Right atrium auricular region (tissue), 2 donors: ENCODE measurements at regions not wholly inside any gene's neighbourhood (a gene's known extent, or its start where the extent isn't known, plus 50 kb on each side); places are given as distances from the start of the nearest gene placed in this dataset.

Experiments
- DNase-seq: peaks from one replicate; pipeline ENCODE4 v3.0.0-alpha.2; 2019; ENCODE audit warnings: low spot score
- H3K27ac ChIP-seq, 2 donors: fragments of 200-600 bp; sonication (generic); 1 replicate in 1 of 2; 2 replicates in 1 of 2; pipeline ENCODE4 v1.5.1; 2016 to 2019
- H3K27me3 ChIP-seq, 2 donors: fragments of 200-600 bp; sonication (generic); one replicate each; pipeline versions ENCODE4 v1.5.1 to v1.6.0; 2017 to 2019
- H3K36me3 ChIP-seq: fragments of 200-600 bp; sonication (generic); one replicate; pipeline ENCODE4 v1.5.1; 2016
- H3K4me1 ChIP-seq, 2 donors: fragments of 200-600 bp; sonication (generic); one replicate each; pipeline versions ENCODE4 v1.5.1 to v1.6.0; 2017 to 2019
- H3K4me3 ChIP-seq, 2 donors: fragments of 200-600 bp; sonication (generic); 1 replicate in 1 of 2; 2 replicates in 1 of 2; pipeline ENCODE4 v1.5.1; 2017 to 2019; ENCODE audit warnings: mild to moderate bottlenecking in 1 of 2, moderate library complexity in 1 of 2
- H3K9me3 ChIP-seq, 2 donors: fragments of 200-600 bp; sonication (generic); one replicate each; pipeline ENCODE4 v1.5.1; 2019
- TF ChIP-seq, protein P1 (sequence below), 2 donors: fragments of 200-600 bp; sonication (generic); IDR thresholded peaks; one replicate each; pipeline ENCODE4 v1.5.1; 2019; ENCODE audit warnings: antibody characterized with exemption in 2 of 2

DNA sequence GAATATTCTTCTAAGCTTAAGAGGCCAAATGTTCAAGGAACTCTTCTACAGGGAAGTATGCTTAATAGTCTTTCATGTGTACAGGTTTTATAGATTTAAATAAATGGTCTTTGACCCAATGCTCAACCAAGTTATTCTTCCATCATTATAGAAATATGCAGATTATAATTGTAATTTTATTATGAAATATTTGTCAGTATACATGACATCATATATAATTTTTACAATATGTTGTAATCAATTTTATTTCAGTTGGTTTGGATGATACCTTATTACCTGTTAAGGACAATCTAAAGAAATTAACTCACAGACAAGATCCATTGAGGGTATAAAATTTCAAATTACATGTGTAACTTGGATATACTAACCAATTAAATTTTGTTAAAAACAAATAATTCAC, 1278.3 kb downstream of the SLC16A7 start:
- no peak overlapping the region for H3K4me3 ChIP-seq
- DNase-seq = no peak
- TF ChIP-seq, protein P1, sequence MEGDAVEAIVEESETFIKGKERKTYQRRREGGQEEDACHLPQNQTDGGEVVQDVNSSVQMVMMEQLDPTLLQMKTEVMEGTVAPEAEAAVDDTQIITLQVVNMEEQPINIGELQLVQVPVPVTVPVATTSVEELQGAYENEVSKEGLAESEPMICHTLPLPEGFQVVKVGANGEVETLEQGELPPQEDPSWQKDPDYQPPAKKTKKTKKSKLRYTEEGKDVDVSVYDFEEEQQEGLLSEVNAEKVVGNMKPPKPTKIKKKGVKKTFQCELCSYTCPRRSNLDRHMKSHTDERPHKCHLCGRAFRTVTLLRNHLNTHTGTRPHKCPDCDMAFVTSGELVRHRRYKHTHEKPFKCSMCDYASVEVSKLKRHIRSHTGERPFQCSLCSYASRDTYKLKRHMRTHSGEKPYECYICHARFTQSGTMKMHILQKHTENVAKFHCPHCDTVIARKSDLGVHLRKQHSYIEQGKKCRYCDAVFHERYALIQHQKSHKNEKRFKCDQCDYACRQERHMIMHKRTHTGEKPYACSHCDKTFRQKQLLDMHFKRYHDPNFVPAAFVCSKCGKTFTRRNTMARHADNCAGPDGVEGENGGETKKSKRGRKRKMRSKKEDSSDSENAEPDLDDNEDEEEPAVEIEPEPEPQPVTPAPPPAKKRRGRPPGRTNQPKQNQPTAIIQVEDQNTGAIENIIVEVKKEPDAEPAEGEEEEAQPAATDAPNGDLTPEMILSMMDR (IDR thresholded peaks at IDR 0.05) = no peak
- H3K27ac ChIP-seq = no peak overlapping the region
- no peaks in the 10 kb centered on the region for H3K36me3 ChIP-seq
- H3K9me3 ChIP-seq = no peaks in the 10 kb centered on the region
- H3K4me1 ChIP-seq = no peaks in the 10 kb centered on the region
- no peaks in the 10 kb centered on the region for H3K27me3 ChIP-seq

DNA sequence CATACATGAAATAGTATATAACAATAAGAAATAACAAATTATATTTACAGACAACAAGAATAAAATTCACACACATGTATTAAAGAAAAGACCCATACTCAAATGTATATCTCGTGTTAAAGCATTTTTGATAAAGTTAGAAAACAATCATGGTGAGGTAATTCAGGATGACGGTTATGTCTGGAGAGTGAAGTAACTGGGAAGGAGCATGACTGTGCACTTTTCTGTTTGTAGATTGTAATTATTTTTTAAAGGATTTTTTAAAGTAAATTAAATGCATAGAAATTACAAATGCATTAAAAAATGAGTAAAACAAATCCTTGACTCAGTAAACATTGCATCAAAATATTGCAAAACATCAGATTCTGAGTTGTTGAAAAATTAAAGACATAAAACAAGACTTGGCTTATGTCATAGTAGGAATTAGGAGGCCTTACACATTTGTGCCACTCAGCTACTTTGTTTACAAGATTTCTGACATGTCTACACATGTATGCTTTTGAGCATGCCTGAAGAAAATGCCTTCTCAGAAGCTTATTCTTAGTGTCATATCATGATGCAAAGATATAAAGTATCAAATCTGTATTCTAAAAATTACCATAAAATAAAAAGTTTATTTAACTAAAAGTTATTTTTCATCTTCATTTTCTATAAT, 1325.1 kb downstream of the SLC16A7 start:
- Histone ChIP-seq H3K27me3 (no peaks in the 10 kb centered on the region), H3K4me3 (no peak overlapping the region), H3K36me3 (no peaks in the 10 kb centered on the region), H3K4me1 (no peaks in the 10 kb centered on the region), H3K27ac (no peak overlapping the region), H3K9me3 (no peaks in the 10 kb centered on the region)
- TF ChIP-seq, protein P1 (IDR thresholded peaks at IDR 0.05) = no peak
- DNase-seq = no peak

DNA sequence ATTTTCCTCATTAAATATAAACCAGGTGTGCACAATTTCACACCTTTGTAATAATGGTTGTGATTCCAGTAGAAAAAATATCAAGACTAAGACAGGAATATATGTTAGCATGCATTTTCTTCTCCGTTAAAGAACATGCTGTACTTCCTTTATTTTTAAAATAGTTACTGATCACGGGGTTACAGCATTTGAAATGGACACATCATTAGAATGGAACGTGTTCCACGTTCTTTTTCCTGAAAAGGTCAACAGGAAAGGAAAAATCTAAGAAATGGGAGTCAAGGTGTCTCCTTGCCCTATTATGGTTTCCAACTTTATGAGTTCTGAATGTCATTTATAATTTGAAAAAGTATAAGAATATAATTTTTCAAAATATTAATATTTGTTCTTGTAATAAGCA, 1325.7 kb downstream of the SLC16A7 start:
- Histone ChIP-seq H3K27me3 (no peaks in the 10 kb centered on the region), H3K4me1 (no peaks in the 10 kb centered on the region), H3K36me3 (no peaks in the 10 kb centered on the region), H3K27ac (no peak overlapping the region), H3K9me3 (no peaks in the 10 kb centered on the region), H3K4me3 (no peak overlapping the region)
- DNase-seq = no peak
- TF ChIP-seq, protein P1 (IDR thresholded peaks at IDR 0.05) = no peak

DNA sequence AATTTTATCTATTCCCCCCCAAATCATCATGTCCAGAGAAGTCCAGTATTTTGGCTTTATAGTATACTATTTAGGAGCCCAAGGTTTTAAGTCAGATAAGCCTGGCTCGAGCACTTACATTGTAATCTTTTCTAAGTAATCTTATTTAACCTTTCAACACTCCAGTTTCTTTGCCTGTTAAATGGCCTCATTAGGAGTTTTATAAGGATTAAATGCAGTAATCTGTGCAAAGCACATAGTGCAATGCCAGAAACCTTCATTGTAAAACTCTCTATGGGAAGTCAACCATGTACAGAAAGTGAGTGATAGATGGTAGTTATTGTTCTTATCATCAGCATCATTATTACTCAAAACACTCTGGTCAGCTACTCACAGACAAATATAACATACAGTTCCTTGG, 1330.4 kb downstream of the SLC16A7 start:
- DNase-seq = no peak
- H3K9me3 ChIP-seq = no peaks in the 10 kb centered on the region
- no peaks in the 10 kb centered on the region for H3K36me3 ChIP-seq
- TF ChIP-seq, protein P1 (IDR thresholded peaks at IDR 0.05) = no peak
- H3K4me1 ChIP-seq = no peaks in the 10 kb centered on the region
- H3K27me3 ChIP-seq = no peaks in the 10 kb centered on the region
- no peak overlapping the region for H3K27ac ChIP-seq
- H3K4me3 ChIP-seq = no peak overlapping the region

DNA sequence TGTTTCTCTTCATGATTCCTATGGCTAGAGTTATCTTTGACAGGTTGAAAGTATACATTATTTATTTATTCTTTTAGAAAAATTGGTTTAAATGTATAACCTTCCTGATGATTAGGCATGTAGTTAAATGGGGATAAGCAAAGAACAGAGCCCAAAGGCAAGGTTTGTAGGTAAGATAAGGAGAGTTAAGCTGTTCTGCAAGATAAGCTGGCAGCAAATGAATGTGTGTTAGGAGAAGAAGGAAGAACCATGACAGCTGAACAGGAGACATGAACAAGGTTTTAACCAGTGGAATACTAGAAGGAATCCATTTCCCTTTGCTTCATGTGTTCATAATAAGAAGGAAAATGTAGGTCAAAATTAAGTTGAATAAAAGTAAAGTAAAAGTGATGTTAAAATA, 1330.1 kb upstream of the USP15 start:
- H3K36me3 ChIP-seq = no peaks in the 10 kb centered on the region
- no peaks in the 10 kb centered on the region for H3K27me3 ChIP-seq
- no peak overlapping the region for H3K4me3 ChIP-seq
- DNase-seq = no peak
- no peaks in the 10 kb centered on the region for H3K4me1 ChIP-seq
- TF ChIP-seq, protein P1 (IDR thresholded peaks at IDR 0.05) = no peak
- H3K9me3 ChIP-seq = peaks cover 3 to 34% of the 10 kb centered on the region in 2 donors
- no peak overlapping the region for H3K27ac ChIP-seq
